Ectodermal cell (in vitro differentiated cells): ENCODE measurements at regions not wholly inside any gene's neighbourhood (a gene's known extent, or its start where the extent isn't known, plus 50 kb on each side); places are given as distances from the start of the nearest gene placed in this dataset.
"Not testable (repeated sequence)": the region's sequence is repeated elsewhere in the genome, so short reads cannot be mapped to it uniquely, and the experiment has no call there.

Experiments used
- H3K27ac ChIP-seq: 2 replicates; pipeline ENCODE4 v1.7.0; 2013; ENCODE audit warnings: mild to moderate bottlenecking, low read depth, low read length; ENCODE audit not compliant: insufficient read depth, poor library complexity, severe bottlenecking
- H3K27me3 ChIP-seq: 2 replicates; pipeline ENCODE4 v1.7.0; 2013; ENCODE audit warnings: mild to moderate bottlenecking, low read length; ENCODE audit not compliant: insufficient read depth, control insufficient read depth, poor library complexity, severe bottlenecking
- H3K36me3 ChIP-seq: one replicate; pipeline ENCODE4 v1.7.0; 2013; ENCODE audit warnings: low read length; ENCODE audit not compliant: control insufficient read depth, insufficient read depth
- H3K4me1 ChIP-seq: one replicate; pipeline ENCODE4 v1.7.0; 2013; ENCODE audit warnings: low read length; ENCODE audit not compliant: control insufficient read depth, insufficient read depth
- H3K4me3 ChIP-seq: 2 replicates; pipeline ENCODE4 v1.7.0; 2013; ENCODE audit warnings: low read depth, low read length, control low read depth; ENCODE audit not compliant: insufficient read depth
- H3K9me3 ChIP-seq: 2 replicates; pipeline ENCODE4 v1.7.0; 2013; ENCODE audit warnings: mild to moderate bottlenecking, low read length, moderate library complexity; ENCODE audit not compliant: control insufficient read depth
- WGBS, 2 experiments: methylation state at CpG; one replicate each; pipeline ENCODE4 v1.1.7; 2013; ENCODE audit warnings: missing lambda C conversion rate in 2 of 2; 5-methylcytosine and 5-hydroxymethylcytosine counted together

DNA sequence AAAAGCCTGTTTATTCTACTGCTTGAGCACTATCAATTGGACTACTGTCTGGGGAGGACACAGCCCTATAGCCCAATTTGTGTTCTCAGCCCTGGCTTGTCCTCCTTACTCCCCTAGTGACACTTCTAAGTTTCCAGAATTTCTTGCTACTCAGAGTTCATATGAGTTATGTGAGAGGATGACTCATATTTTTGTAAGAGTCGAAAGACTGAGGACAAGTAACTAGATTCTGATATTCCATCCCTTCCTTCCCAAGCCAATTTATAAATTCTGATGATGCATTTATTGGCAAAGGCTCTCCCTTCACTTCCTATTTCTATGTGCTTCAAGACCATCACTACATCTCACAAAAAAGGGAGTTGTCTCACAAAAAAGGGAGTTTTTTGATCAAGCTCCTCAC lies 422.2 kb upstream of the DEPDC1 start:
- Histone ChIP-seq H3K27ac (no peak overlapping the region), H3K36me3 (no peaks in the 10 kb centered on the region), H3K4me1 (no peaks in the 10 kb centered on the region), H3K4me3 (no peak overlapping the region), H3K27me3 (no peaks in the 10 kb centered on the region), H3K9me3 (no peaks in the 10 kb centered on the region)
- WGBS, 2 experiments, result 100% methylated on average over 1 of the region's 1 CpG; no CpG with 5 or more reads in 1 of the 2 experiments

DNA sequence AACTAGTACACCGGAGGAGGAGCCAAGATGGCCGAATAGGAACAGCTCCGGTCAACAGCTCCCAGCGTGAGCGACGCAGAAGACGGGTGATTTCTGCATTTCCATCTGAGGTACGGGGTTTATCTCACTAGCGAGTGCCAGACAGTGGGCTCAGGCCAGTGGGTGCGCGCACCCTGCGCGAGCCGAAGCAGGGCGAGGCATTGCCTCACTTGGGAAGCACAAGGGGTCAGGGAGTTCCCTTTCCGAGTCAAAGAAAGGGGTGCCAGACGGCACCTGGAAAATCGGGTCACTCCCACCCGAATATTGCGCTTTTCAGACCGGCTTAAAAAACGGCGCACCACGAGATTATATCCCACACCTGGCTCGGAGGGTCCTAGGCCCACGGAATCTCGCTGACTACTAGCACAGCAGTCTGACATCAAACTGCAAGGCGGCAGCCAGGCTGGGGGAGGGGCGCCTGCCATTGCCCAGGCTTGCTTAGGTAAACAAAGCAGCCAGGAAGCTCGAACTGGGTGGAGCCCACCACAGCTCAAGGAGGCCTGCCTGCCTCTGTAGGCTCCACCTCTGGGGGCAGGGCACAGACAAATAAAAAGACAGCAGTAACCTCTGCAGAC lies 426.7 kb upstream of the DEPDC1 start:
- 90 to 94% methylated on average over 27 of the region's 30 CpGs for WGBS, 2 experiments
- not testable (repeated sequence) for H3K4me1 ChIP-seq

GRCh38 chr1:68930101-68930500 lies 433.2 kb upstream of the DEPDC1 start:
- H3K9me3 ChIP-seq, result no peaks in the 10 kb centered on the region
- H3K36me3 ChIP-seq, result no peaks in the 10 kb centered on the region
- WGBS, 2 experiments, result 88 to 97% methylated on average over 1 of the region's 1 CpG
- no peaks in the 10 kb centered on the region for H3K27me3 ChIP-seq
- H3K27ac ChIP-seq, result no peak overlapping the region
- H3K4me3 ChIP-seq, result no peak overlapping the region
- no peaks in the 10 kb centered on the region for H3K4me1 ChIP-seq

More for the DNA sequence above, 426.7 kb upstream of the DEPDC1 start:
- H3K9me3 ChIP-seq, H3K4me3 ChIP-seq, H3K27me3 ChIP-seq, H3K36me3 ChIP-seq, H3K27ac ChIP-seq: not testable (repeated sequence)

DNA sequence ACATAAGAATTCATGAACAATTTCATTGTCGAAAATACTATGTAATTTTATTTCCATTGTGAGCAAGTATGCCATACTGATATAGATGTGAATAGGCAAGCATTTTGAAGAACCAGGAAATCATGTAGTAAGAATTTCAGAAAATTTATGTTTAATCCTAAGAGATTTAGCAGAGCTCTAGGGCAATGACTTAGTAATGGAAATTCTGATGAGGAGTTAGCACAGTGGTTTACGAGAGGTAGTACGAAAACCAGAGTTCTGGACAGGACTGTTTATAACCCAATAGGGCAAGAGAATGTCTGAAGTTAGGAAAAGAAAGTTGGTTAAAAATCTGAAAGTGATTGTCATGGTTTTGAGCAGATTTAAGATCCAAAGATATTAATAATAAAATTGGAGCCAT lies 439.6 kb upstream of the DEPDC1 start:
- Histone ChIP-seq H3K4me1 (no peaks in the 10 kb centered on the region), H3K27ac (no peak overlapping the region)

GRCh38 chr1:68938051-68938666 lies 441.3 kb upstream of the DEPDC1 start:
- H3K36me3 ChIP-seq, result no peaks in the 10 kb centered on the region
- no peak overlapping the region for H3K27ac ChIP-seq
- 89 to 98% methylated on average over 5 of the region's 5 CpGs for WGBS, 2 experiments
- no peak overlapping the region for H3K4me3 ChIP-seq
- no peaks in the 10 kb centered on the region for H3K27me3 ChIP-seq
- H3K4me1 ChIP-seq, result no peaks in the 10 kb centered on the region
- no peaks in the 10 kb centered on the region for H3K9me3 ChIP-seq

More for the DNA sequence above, 439.6 kb upstream of the DEPDC1 start:
- 74 to 81% methylated on average over 2 to 3 of the region's 3 CpGs for WGBS, 2 experiments
- Histone ChIP-seq H3K9me3 (no peaks in the 10 kb centered on the region), H3K27me3 (no peaks in the 10 kb centered on the region), H3K4me3 (no peak overlapping the region), H3K36me3 (no peaks in the 10 kb centered on the region)

DNA sequence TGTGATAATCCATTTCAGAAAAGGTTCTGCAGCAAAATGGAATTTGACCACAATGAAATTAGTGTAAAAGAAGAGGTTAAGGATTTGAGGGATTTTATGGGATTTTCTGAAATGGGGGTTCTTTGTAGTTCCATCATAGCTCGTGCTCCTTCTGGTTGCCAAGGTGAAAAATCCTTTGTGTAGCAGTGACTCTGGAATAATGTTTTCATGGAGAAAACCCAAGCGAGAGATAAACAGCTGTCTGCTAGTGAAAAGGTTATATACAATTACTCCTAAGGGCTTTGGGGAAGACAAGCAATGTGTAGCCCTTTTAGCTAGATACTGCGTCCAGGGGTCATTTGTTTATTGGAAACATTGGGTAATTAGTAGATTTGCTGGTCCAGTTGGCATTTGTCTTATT lies 453.2 kb upstream of the DEPDC1 start:
- no peak overlapping the region for H3K27ac ChIP-seq
- no peaks in the 10 kb centered on the region for H3K4me1 ChIP-seq
- no peak overlapping the region for H3K4me3 ChIP-seq
- WGBS, 2 experiments, result 87 to 89% methylated on average over 3 of the region's 3 CpGs
- H3K36me3 ChIP-seq, result no peaks in the 10 kb centered on the region
- H3K27me3 ChIP-seq, result no peaks in the 10 kb centered on the region
- H3K9me3 ChIP-seq, result no peaks in the 10 kb centered on the region

GRCh38 chr1:68953311-68953710 lies 456.4 kb upstream of the DEPDC1 start:
- 91 to 100% methylated on average over 1 of the region's 1 CpG for WGBS, 2 experiments
- Histone ChIP-seq H3K36me3 (no peaks in the 10 kb centered on the region), H3K4me1 (no peaks in the 10 kb centered on the region), H3K4me3 (no peak overlapping the region), H3K9me3 (no peaks in the 10 kb centered on the region), H3K27ac (no peak overlapping the region), H3K27me3 (no peaks in the 10 kb centered on the region)

- no peak overlapping the region for H3K4me3 ChIP-seq
- no peak overlapping the region for H3K27ac ChIP-seq
- 97 to 98% methylated on average over 2 of the region's 2 CpGs for WGBS, 2 experiments
- H3K36me3 ChIP-seq, result no peaks in the 10 kb centered on the region
- H3K4me1 ChIP-seq, result no peaks in the 10 kb centered on the region
- H3K27me3 ChIP-seq, result no peaks in the 10 kb centered on the region
- no peaks in the 10 kb centered on the region for H3K9me3 ChIP-seq
These were observed 458.0 kb upstream of the DEPDC1 start for GRCh38 chr1:68954841-68955240.

- Histone ChIP-seq H3K4me3 (no peak overlapping the region), H3K27me3 (no peaks in the 10 kb centered on the region), H3K9me3 (no peaks in the 10 kb centered on the region), H3K36me3 (no peaks in the 10 kb centered on the region), H3K27ac (no peak overlapping the region), H3K4me1 (no peaks in the 10 kb centered on the region)
- whole genome bisulfite sequencing, 2 experiments, result 94 to 97% methylated on average over 5 of the region's 5 CpGs
These were observed 458.5 kb upstream of the DEPDC1 start for GRCh38 chr1:68955424-68955823.

GRCh38 chr1:68958958-68959357 lies 462.1 kb upstream of the DEPDC1 start:
- Histone ChIP-seq H3K4me3 (no peak overlapping the region), H3K36me3 (no peaks in the 10 kb centered on the region), H3K9me3 (no peaks in the 10 kb centered on the region), H3K27me3 (no peaks in the 10 kb centered on the region), H3K4me1 (peaks cover 8% of the 10 kb centered on the region), H3K27ac (no peak overlapping the region)
- WGBS, 2 experiments, result 92 to 96% methylated on average over 3 of the region's 3 CpGs
